ENCODE measurements at regions not wholly inside any gene's neighbourhood (a gene's known extent, or its start where the extent isn't known, plus 50 kb on each side); places are given as distances from the start of the nearest gene placed in this dataset.

DNA sequence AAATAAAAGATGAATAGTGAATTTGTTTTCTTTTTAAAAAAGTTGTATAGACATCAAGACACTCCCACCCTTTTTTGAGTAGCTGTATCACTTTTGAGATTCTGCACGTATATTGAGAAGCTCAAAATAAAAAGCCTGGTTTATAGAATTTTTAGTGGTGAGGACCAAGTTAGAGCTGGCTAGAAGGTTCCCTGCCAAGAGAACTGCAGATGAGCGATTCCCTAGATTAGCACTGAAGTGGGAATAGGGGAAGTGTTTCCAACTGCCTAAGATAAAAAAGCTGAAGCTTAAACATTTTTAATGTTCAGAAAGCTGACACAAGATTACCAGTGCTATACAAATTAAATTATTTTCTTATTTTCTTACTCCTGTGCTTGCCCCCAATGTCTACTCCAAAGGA lies 135.7 kb upstream of the TMEM229A start:
- Mint-ChIP-seq H3K4me1 (ENCODE audit: low read depth) (no peaks in the 10 kb centered on the region), H3K27ac (no peak overlapping the region), H3K36me3 (ENCODE audit: low read depth) (no peaks in the 10 kb centered on the region), H3K27me3 (no peaks in the 10 kb centered on the region), H3K4me3 (no peak overlapping the region), H3K9me3 (peaks cover 12% of the 10 kb centered on the region)
- CTCF ChIA-PET: interaction anchor here (1.1 kb wide), 1 partner anchor 9 kb away, joined by 3 read pairs; no protein-coding TSS in a partner anchor
- ATAC-seq (no peak), DNase-seq (no peak)
- TF ChIP-seq, protein P1, sequence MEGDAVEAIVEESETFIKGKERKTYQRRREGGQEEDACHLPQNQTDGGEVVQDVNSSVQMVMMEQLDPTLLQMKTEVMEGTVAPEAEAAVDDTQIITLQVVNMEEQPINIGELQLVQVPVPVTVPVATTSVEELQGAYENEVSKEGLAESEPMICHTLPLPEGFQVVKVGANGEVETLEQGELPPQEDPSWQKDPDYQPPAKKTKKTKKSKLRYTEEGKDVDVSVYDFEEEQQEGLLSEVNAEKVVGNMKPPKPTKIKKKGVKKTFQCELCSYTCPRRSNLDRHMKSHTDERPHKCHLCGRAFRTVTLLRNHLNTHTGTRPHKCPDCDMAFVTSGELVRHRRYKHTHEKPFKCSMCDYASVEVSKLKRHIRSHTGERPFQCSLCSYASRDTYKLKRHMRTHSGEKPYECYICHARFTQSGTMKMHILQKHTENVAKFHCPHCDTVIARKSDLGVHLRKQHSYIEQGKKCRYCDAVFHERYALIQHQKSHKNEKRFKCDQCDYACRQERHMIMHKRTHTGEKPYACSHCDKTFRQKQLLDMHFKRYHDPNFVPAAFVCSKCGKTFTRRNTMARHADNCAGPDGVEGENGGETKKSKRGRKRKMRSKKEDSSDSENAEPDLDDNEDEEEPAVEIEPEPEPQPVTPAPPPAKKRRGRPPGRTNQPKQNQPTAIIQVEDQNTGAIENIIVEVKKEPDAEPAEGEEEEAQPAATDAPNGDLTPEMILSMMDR (IDR thresholded peaks at IDR 0.05): no peak
- intact Hi-C loops (cut with micrococcal nuclease): no loop called here
- POLR2A ChIA-PET: no interaction called here

DNA sequence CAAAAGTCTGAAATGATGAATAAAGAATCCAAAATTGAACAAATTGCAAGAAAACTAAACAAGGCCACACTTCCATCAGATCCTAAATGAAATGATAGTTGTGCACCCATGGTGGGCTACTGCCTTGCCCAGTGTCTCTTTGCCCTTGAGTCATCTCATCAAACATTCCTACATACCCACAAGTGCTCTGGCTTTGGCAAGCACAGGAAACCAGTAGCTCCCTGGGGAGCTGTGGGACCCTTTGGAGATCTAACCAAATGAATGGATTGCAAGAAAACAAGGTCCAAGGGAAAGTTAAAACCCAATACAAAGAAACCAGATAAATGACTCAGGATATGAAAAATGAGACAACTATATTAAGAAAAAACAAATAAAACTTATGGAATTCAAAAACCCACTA lies 129.8 kb upstream of the TMEM229A start:
- TF ChIP-seq, protein P1 (IDR thresholded peaks at IDR 0.05): no peak
- Mint-ChIP-seq H3K36me3 (ENCODE audit: low read depth) (no peaks in the 10 kb centered on the region), H3K27me3 (no peaks in the 10 kb centered on the region), H3K4me1 (ENCODE audit: low read depth) (no peaks in the 10 kb centered on the region), H3K9me3 (peaks cover 1% of the 10 kb centered on the region), H3K27ac (no peak overlapping the region), H3K4me3 (no peak overlapping the region)
- intact Hi-C loops (cut with micrococcal nuclease): no loop called here
- DNase-seq (no peak), ATAC-seq (no peak)
- ChIA-PET POLR2A (no interaction called here), CTCF (interaction anchor here (0.7 kb wide), 1 partner anchor 355 kb away, joined by 3 read pairs; no protein-coding TSS in a partner anchor)

DNA sequence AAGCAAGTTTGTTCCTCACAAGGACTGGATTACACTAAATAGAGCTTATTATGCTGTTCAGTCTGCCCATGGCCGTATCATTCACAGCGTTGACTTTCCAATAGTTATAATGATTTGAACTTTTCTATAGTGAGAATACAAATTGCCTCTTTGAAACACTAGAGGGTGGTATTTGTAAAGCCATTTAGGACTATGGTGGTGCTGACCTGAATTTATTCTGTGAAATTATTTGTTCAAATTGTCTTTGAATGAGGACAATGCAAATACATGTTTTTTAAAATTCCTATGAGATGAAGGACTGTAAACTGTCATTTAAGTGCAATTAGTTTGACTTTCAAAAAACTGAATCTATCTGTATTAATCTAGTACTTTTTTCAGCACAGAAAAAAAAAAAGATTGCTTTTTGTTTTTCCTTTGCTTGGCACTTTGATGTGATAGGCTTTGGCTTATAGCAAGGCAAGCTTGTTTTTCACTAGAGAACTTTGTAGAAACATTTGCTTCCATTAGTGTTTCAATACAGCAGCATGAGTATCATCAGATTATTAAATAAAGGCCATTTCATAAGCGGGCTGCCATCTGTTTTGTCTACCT lies 122.7 kb upstream of the TMEM229A start:
- DNase-seq (no peak), ATAC-seq (no peak)
- POLR2A ChIA-PET: no interaction called here
- Mint-ChIP-seq H3K9me3 (no peaks in the 10 kb centered on the region), H3K4me1 (ENCODE audit: low read depth) (no peaks in the 10 kb centered on the region), H3K27ac (no peak overlapping the region), H3K36me3 (ENCODE audit: low read depth) (no peaks in the 10 kb centered on the region), H3K27me3 (peaks cover 2% of the 10 kb centered on the region), H3K4me3 (no peak overlapping the region)
- CTCF ChIA-PET: interaction anchor here (0.9 to 1.0 kb wide), 2 partner anchors 629 to 671 kb away, joined by 3 read pairs; no protein-coding TSS in a partner anchor
- TF ChIP-seq, protein P1 (IDR thresholded peaks at IDR 0.05): peak; percentile 21
- intact Hi-C loops (cut with micrococcal nuclease): no loop called here

DNA sequence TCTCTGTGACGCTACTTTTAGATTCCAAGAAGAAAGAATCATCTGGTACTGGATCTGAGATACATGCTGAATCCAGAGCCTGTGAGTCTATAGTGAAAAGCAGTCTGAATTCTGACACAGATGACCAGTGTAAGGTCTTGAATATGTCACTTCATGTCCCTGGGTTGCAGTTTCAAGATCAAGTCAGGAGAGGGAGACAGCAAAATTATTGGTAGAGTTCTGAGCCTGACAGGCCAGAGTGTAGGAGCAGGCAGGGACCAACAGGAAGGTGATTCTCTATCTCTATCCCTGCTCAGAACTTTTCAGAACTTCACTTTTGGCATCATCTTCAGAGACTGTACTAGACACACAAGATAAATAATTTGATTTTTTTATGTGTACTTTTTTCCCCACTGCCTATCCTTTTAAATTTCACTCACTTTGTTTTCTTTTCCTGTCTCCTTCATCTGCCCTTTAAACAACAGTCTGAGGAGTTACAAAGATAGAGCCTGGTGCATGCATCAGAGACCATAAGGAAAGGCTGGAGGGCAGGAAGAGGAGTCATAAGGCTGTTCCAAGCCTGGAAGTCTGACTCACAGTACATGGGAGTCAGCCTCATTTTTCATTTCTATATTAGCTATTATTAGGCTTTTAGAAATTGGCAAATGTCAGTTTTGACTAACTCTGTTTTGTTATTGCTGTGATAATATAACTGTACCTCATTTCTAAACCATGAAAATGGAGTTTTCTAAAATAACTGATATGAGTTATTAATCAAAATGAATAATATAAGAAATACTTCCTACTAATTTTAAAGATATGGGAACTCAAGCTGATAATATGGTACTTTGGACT lies 120.2 kb upstream of the TMEM229A start:
- ChIA-PET POLR2A (no interaction called here), CTCF (no interaction called here)
- Mint-ChIP-seq H3K27ac (no peak overlapping the region), H3K4me1 (ENCODE audit: low read depth) (no peaks in the 10 kb centered on the region), H3K4me3 (no peak overlapping the region), H3K36me3 (ENCODE audit: low read depth) (no peaks in the 10 kb centered on the region), H3K27me3 (peaks cover 2% of the 10 kb centered on the region), H3K9me3 (no peaks in the 10 kb centered on the region)
- TF ChIP-seq, protein P1 (IDR thresholded peaks at IDR 0.05): no peak
- ATAC-seq (no peak), DNase-seq (no peak)
- intact Hi-C loops (cut with micrococcal nuclease): no loop called here

DNA sequence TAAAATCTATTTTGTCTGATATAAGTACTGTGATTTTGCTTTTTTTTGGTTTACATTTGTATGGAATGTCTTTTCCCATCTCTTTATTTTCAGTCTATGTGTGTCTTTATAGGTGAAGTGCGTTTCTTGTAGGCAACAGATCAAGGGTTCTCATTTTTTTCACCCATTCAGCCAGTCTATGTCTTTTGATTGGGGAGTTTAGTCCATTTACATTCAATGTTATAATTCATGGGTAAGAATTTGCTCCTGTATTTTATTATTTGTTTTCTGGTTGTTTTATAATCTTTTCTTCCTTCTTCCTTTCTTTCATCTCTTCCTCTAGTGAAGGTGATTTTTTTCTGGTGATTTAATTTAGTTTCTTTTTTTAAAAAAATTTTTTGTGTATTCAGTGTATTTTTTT lies 104.8 kb upstream of the TMEM229A start:
- Mint-ChIP-seq H3K4me1 (ENCODE audit: low read depth) (no peaks in the 10 kb centered on the region), H3K9me3 (peaks cover 20% of the 10 kb centered on the region), H3K4me3 (no peak overlapping the region), H3K27ac (no peak overlapping the region), H3K36me3 (ENCODE audit: low read depth) (no peaks in the 10 kb centered on the region), H3K27me3 (no peaks in the 10 kb centered on the region)
- CTCF ChIA-PET: no interaction called here
- POLR2A ChIA-PET: no interaction called here
- TF ChIP-seq, protein P1 (IDR thresholded peaks at IDR 0.05): no peak
- ATAC-seq: no peak
- intact Hi-C loops (cut with micrococcal nuclease): no loop called here
- DNase-seq: no peak

Data from activated CD8-positive, alpha-beta T cell treated with anti-CD3 and anti-CD28 coated beads for 36 hours (primary cell).